Testis (tissue), 2 donors: ENCODE measurements at regions not wholly inside any gene's neighbourhood (a gene's known extent, or its start where the extent isn't known, plus 50 kb on each side); places are given as distances from the start of the nearest gene placed in this dataset.
A peak's percentile ranks its signal among the peaks of the same experiment; 100 is the strongest.

Source experiments
- DNase-seq: peaks from one replicate; pipeline ENCODE4 v3.0.0-alpha.2; 2019
- H3K27ac ChIP-seq, 2 donors: fragments of 200-600 bp; sonication (generic); one replicate each; pipeline ENCODE4 v1.5.1; 2019
- H3K27me3 ChIP-seq: fragments of 200-600 bp; sonication (generic); one replicate; pipeline ENCODE4 v1.5.1; 2019
- H3K36me3 ChIP-seq: fragments of 200-600 bp; sonication (generic); one replicate; pipeline ENCODE4 v1.5.1; 2017; ENCODE audit warnings: low read depth; ENCODE audit errors: missing control alignments
- H3K4me1 ChIP-seq: fragments of 200-600 bp; sonication (generic); one replicate; pipeline ENCODE4 v1.5.1; 2019
- H3K4me3 ChIP-seq, 2 donors: fragments of 200-600 bp; sonication (generic); one replicate each; pipeline ENCODE4 v1.5.1; 2017 to 2019
- H3K9me3 ChIP-seq: fragments of 200-600 bp; sonication (generic); one replicate; pipeline ENCODE4 v1.5.1; 2017
- POLR2A ChIP-seq: fragments of 450-650 bp; IDR thresholded peaks from one replicate; pipeline ENCODE4 v1.6.1; 2017; ENCODE audit warnings: antibody characterized with exemption, mild to moderate bottlenecking, moderate library complexity
- WGBS, 2 donors: methylation state at CpG; one replicate each; pipeline ENCODE4 v1.1.5; 2018; 5-methylcytosine and 5-hydroxymethylcytosine counted together
- intact Hi-C: fragments of 100-400 bp; cut with DNase I; formaldehyde crosslinking; loops from one replicate; pipeline ENCODE4 v1.15.1; 2023; ENCODE audit warnings: low total_unique reads
- TF ChIP-seq, protein P1 (sequence below), 3 experiments: fragments of 450-650 bp in 2 of 3; fragments of 200-600 bp in 1 of 3; sonication (generic) in 1 of 3; IDR thresholded peaks; one replicate each; pipeline ENCODE4 v1.5.1; 2016 to 2019; ENCODE audit warnings: antibody characterized with exemption in 3 of 3, mild to moderate bottlenecking in 2 of 3, moderate library complexity in 1 of 3

DNA sequence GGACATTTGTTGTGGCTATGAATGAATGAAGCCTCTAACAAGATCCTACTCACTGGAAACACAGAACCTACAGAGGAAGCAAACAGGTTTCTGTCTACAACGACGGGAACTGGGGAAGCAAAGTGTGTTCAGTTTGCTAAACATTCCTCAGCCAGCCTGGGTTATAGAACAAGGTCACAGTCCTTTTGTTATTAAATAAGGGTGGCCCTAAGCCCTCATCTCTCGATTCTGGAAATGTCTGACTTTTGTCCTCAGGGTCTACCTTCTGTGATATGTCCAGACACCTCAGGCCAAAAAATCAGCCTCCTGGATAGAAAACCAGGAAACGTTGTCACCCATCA lies 64.6 kb upstream of the ARHGEF7 start:
- TF ChIP-seq, protein P1, sequence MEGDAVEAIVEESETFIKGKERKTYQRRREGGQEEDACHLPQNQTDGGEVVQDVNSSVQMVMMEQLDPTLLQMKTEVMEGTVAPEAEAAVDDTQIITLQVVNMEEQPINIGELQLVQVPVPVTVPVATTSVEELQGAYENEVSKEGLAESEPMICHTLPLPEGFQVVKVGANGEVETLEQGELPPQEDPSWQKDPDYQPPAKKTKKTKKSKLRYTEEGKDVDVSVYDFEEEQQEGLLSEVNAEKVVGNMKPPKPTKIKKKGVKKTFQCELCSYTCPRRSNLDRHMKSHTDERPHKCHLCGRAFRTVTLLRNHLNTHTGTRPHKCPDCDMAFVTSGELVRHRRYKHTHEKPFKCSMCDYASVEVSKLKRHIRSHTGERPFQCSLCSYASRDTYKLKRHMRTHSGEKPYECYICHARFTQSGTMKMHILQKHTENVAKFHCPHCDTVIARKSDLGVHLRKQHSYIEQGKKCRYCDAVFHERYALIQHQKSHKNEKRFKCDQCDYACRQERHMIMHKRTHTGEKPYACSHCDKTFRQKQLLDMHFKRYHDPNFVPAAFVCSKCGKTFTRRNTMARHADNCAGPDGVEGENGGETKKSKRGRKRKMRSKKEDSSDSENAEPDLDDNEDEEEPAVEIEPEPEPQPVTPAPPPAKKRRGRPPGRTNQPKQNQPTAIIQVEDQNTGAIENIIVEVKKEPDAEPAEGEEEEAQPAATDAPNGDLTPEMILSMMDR (IDR thresholded peaks at IDR 0.05), result no peak
- no peak for TF ChIP-seq POLR2A
- Histone ChIP-seq H3K4me1 (no peaks in the 10 kb centered on the region), H3K27me3 (no peaks in the 10 kb centered on the region), H3K36me3 (no peaks in the 10 kb centered on the region), H3K27ac (no peak overlapping the region), H3K9me3 (no peaks in the 10 kb centered on the region), H3K4me3 (no peak overlapping the region)
- no peak for DNase-seq
- WGBS, 2 donors, result 27 to 34% methylated on average over 4 of the region's 4 CpGs
- intact Hi-C loops, result no loop called here

GRCh38 chr13:111049791-111050538 lies 65.1 kb upstream of the ARHGEF7 start:
- Histone ChIP-seq H3K36me3 (no peaks in the 10 kb centered on the region), H3K4me1 (no peaks in the 10 kb centered on the region), H3K9me3 (no peaks in the 10 kb centered on the region), H3K27me3 (no peaks in the 10 kb centered on the region), H3K4me3 (no peak overlapping the region), H3K27ac (no peak overlapping the region)
- intact Hi-C loops, result loop anchor here (10.0 kb wide), 1 partner anchor 455 kb away; no protein-coding TSS in a partner anchor
- WGBS, 2 donors, result 56 to 73% methylated on average over 17 to 19 of the region's 19 CpGs
- peak; percentile 71 for DNase-seq
- no peak for TF ChIP-seq POLR2A
- TF ChIP-seq, protein P1 (IDR thresholded peaks at IDR 0.05), result peak; percentile 22 to 59 (median 33)

- TF ChIP-seq POLR2A, result no peak
- TF ChIP-seq, protein P1 (IDR thresholded peaks at IDR 0.05), result no peak
- 92% methylated on average over 8 of the region's 8 CpGs for WGBS, 2 donors
- Histone ChIP-seq H3K36me3 (no peaks in the 10 kb centered on the region), H3K4me1 (no peaks in the 10 kb centered on the region), H3K27me3 (no peaks in the 10 kb centered on the region), H3K9me3 (no peaks in the 10 kb centered on the region), H3K27ac (no peak overlapping the region), H3K4me3 (no peak overlapping the region)
- intact Hi-C loops, result loop anchor here (10.0 kb wide), 1 partner anchor 454 kb away; no protein-coding TSS in a partner anchor
- DNase-seq, result no peak
These were observed 66.7 kb upstream of the ARHGEF7 start for GRCh38 chr13:111048387-111048786.

- WGBS, 2 donors, result 74 to 94% methylated on average over 5 of the region's 5 CpGs
- no peak for TF ChIP-seq POLR2A
- TF ChIP-seq, protein P1 (IDR thresholded peaks at IDR 0.05), result no peak
- H3K4me3 ChIP-seq, result no peak overlapping the region
- H3K27me3 ChIP-seq, result no peaks in the 10 kb centered on the region
- H3K36me3 ChIP-seq, result no peaks in the 10 kb centered on the region
- no peak for DNase-seq
- intact Hi-C loops, result loop anchor here (10.0 kb wide), 1 partner anchor 453 kb away; no protein-coding TSS in a partner anchor
- no peaks in the 10 kb centered on the region for H3K9me3 ChIP-seq
- H3K27ac ChIP-seq, result no peak overlapping the region
- no peaks in the 10 kb centered on the region for H3K4me1 ChIP-seq
These were observed 67.8 kb upstream of the ARHGEF7 start for GRCh38 chr13:111047326-111047725.
